ENCODE measurements at regions not wholly inside any gene's neighbourhood (a gene's known extent, or its start where the extent isn't known, plus 50 kb on each side); places are given as distances from the start of the nearest gene placed in this dataset.

- no peak for DNase-seq
Observed at GRCh38 chr2:191515551-191515950, 162.4 kb upstream of the NABP1 start.

GRCh38 chr2:191516260-191516659 is 161.7 kb upstream of the NABP1 start:
- no peak for DNase-seq

- DNase-seq, result no peak
Observed at GRCh38 chr2:191521608-191522208, 156.2 kb upstream of the NABP1 start.

GRCh38 chr2:191522478-191523120 is 155.3 kb upstream of the NABP1 start:
- DNase-seq, result no peak

- no peak for DNase-seq
Observed at GRCh38 chr2:191526091-191526490, 151.8 kb upstream of the NABP1 start.

- DNase-seq, result no peak
Observed at GRCh38 chr2:191526536-191526935, 151.4 kb upstream of the NABP1 start.

GRCh38 chr2:191526953-191527556 is 150.9 kb upstream of the NABP1 start:
- DNase-seq, result no peak

GRCh38 chr2:191530618-191531017 is 147.3 kb upstream of the NABP1 start:
- DNase-seq, result no peak

GRCh38 chr2:191533693-191534180 is 144.2 kb upstream of the NABP1 start:
- no peak for DNase-seq

- DNase-seq, result no peak
Observed at GRCh38 chr2:191537921-191538320, 140.0 kb upstream of the NABP1 start.

GRCh38 chr2:191538334-191538903 is 139.5 kb upstream of the NABP1 start:
- no peak for DNase-seq

- DNase-seq, result peak; percentile 24
Observed at GRCh38 chr2:191539068-191539467, 138.9 kb upstream of the NABP1 start.

- DNase-seq, result no peak
Observed at GRCh38 chr2:191540681-191541080, 137.3 kb upstream of the NABP1 start.

GRCh38 chr2:191543708-191544107 is 134.2 kb upstream of the NABP1 start:
- no peak for DNase-seq

- DNase-seq, result no peak
Observed at GRCh38 chr2:191544461-191545062, 133.4 kb upstream of the NABP1 start.

- no peak for DNase-seq
Observed at GRCh38 chr2:191545361-191545760, 132.6 kb upstream of the NABP1 start.

GRCh38 chr2:191552066-191552465 is 125.9 kb upstream of the NABP1 start:
- DNase-seq, result no peak

GRCh38 chr2:191554240-191554639 is 123.7 kb upstream of the NABP1 start:
- no peak for DNase-seq

GRCh38 chr2:191555092-191555742 is 122.7 kb upstream of the NABP1 start:
- DNase-seq, result peak; percentile 81

GRCh38 chr2:191556463-191556862 is 121.5 kb upstream of the NABP1 start:
- no peak for DNase-seq

GRCh38 chr2:191557841-191558240 is 120.1 kb upstream of the NABP1 start:
- no peak for DNase-seq

GRCh38 chr2:191559569-191559968 is 118.4 kb upstream of the NABP1 start:
- DNase-seq, result no peak

- DNase-seq, result no peak
Observed at GRCh38 chr2:191560411-191560980, 117.4 kb upstream of the NABP1 start.
